GM12865 (cell line): ENCODE measurements at regions not wholly inside any gene's neighbourhood (a gene's known extent, or its start where the extent isn't known, plus 50 kb on each side); places are given as distances from the start of the nearest gene placed in this dataset.

Experiments
- DNase-seq: peaks from one replicate; pipeline ENCODE4 v3.0.0; 2010; ENCODE audit warnings: low read depth
- H3K4me3 ChIP-seq: 2 replicates; pipeline ENCODE4 v1.5.1; 2011; ENCODE audit warnings: mild to moderate bottlenecking, low read depth, low read length, control low read depth
- CTCF ChIP-seq: IDR thresholded peaks from 2 replicates; pipeline ENCODE4 v1.5.1; 2011; ENCODE audit warnings: low read length, control low read depth, low read depth, inconsistent platforms; ENCODE audit not compliant: insufficient read depth; ENCODE audit errors: missing control alignments

GRCh38 chr7:15749631-15750030 lies 63.1 kb upstream of the MEOX2 start:
- H3K4me3 ChIP-seq, result no peak overlapping the region
- no peak for DNase-seq
- no peak for TF ChIP-seq CTCF

- DNase-seq, result no peak
- no peak overlapping the region for H3K4me3 ChIP-seq
- no peak for TF ChIP-seq CTCF
These were observed 61.2 kb upstream of the MEOX2 start for GRCh38 chr7:15747712-15748111.

- TF ChIP-seq CTCF, result no peak
- DNase-seq, result no peak
- H3K4me3 ChIP-seq, result no peak overlapping the region
These were observed 60.8 kb upstream of the MEOX2 start for GRCh38 chr7:15747301-15747700.

- no peak overlapping the region for H3K4me3 ChIP-seq
- DNase-seq, result no peak
- TF ChIP-seq CTCF, result no peak
These were observed 57.5 kb upstream of the MEOX2 start for GRCh38 chr7:15743926-15744480.

GRCh38 chr7:15737601-15738000 lies 51.1 kb upstream of the MEOX2 start:
- no peak for TF ChIP-seq CTCF
- no peak for DNase-seq
- no peak overlapping the region for H3K4me3 ChIP-seq
